Caco-2 (cell line): ENCODE measurements at regions not wholly inside any gene's neighbourhood (a gene's known extent, or its start where the extent isn't known, plus 50 kb on each side); places are given as distances from the start of the nearest gene placed in this dataset.

Source experiments
- BruUV-seq: library from RNA; stranded (reverse); fragments of 400-500 nt; replicated peaks from 2 replicates; lab custom pipeline; 2021; lab: Mats Ljungman, UMichigan
- CTCF ChIA-PET: fragments of 300-600 bp; sonication (Branson Sonifier 250); formaldehyde crosslinking; loops from one replicate; lab custom pipeline; 2022; ENCODE audit warnings: antibody characterized with exemption; lab: Charles Lee
- POLR2A ChIA-PET: fragments of 300-600 bp; sonication (Branson Sonifier 250); formaldehyde crosslinking; loops from one replicate; lab custom pipeline; 2022; ENCODE audit warnings: antibody characterized with exemption; lab: Charles Lee
- DNase-seq, 2 experiments: peaks; one replicate each; pipeline versions ENCODE4 v3.0.0 to v3.0.0-alpha.2; 2020 to 2022
- H3K27me3 ChIP-seq: replicated peaks from 2 replicates; pipeline ENCODE4 v1.6.0; 2011; ENCODE audit warnings: low read length; ENCODE audit not compliant: control insufficient read depth, insufficient read depth
- H3K36me3 ChIP-seq: 2 replicates; pipeline ENCODE4 v1.5.1; 2011; ENCODE audit warnings: low read length; ENCODE audit not compliant: control insufficient read depth, insufficient read depth
- H3K4me1 ChIP-seq: fragments of 250-450 bp; sonication (Bioruptor Pico); 2 replicates; pipeline ENCODE4 v1.5.1; 2020; ENCODE audit warnings: mild to moderate bottlenecking
- H3K4me3 ChIP-seq: 2 replicates; pipeline ENCODE4 v1.5.1; 2011; ENCODE audit warnings: low read depth, mild to moderate bottlenecking, control low read depth, low read length
- H3K9me3 ChIP-seq: fragments of 250-450 bp; sonication (Bioruptor Pico); 2 replicates; pipeline ENCODE4 v1.5.1; 2020; ENCODE audit warnings: mild to moderate bottlenecking, moderate library complexity
- H3K27ac Mint-ChIP-seq: one replicate; pipeline ENCODE4 v1.8.0; 2022; ENCODE audit warnings: mixed read lengths; ENCODE audit not compliant: unreplicated experiment
- H3K27me3 Mint-ChIP-seq: one replicate; pipeline ENCODE4 v1.8.0; 2022; ENCODE audit warnings: mixed read lengths; ENCODE audit not compliant: insufficient read depth, unreplicated experiment
- H3K36me3 Mint-ChIP-seq: one replicate; pipeline ENCODE4 v1.8.0; 2022; ENCODE audit warnings: mild to moderate bottlenecking, mixed read lengths; ENCODE audit not compliant: insufficient read depth, unreplicated experiment
- H3K4me1 Mint-ChIP-seq: one replicate; pipeline ENCODE4 v1.8.0; 2022; ENCODE audit warnings: low read depth, mixed read lengths; ENCODE audit not compliant: unreplicated experiment
- H3K4me3 Mint-ChIP-seq: one replicate; pipeline ENCODE4 v1.8.0; 2022; ENCODE audit warnings: mild to moderate bottlenecking, moderate library complexity, mixed read lengths; ENCODE audit not compliant: unreplicated experiment
- H3K9me3 Mint-ChIP-seq: one replicate; pipeline ENCODE4 v1.8.0; 2022; ENCODE audit warnings: mixed read lengths; ENCODE audit not compliant: unreplicated experiment
- intact Hi-C: fragments of 100-400 bp; cut with micrococcal nuclease; formaldehyde crosslinking; loops from one replicate; pipeline ENCODE4 v1.10.0; 2022; ENCODE audit not compliant: unreplicated experiment
- TF ChIP-seq, protein P1 (sequence below), 2 experiments: fragments of 200-600 bp in 1 of 2; IDR thresholded peaks; 1 replicate in 1 of 2; 2 replicates in 1 of 2; pipeline versions ENCODE4 v1.5.1 to v1.8.0; 2011 to 2022; ENCODE audit warnings: antibody characterized with exemption in 1 of 2, control low read depth in 1 of 2, inconsistent platforms in 1 of 2, low read depth in 1 of 2, low read length in 1 of 2, mild to moderate bottlenecking in 1 of 2, moderate library complexity in 1 of 2; ENCODE audit not compliant: insufficient read depth in 1 of 2, severe bottlenecking in 1 of 2, unreplicated experiment in 1 of 2

DNA sequence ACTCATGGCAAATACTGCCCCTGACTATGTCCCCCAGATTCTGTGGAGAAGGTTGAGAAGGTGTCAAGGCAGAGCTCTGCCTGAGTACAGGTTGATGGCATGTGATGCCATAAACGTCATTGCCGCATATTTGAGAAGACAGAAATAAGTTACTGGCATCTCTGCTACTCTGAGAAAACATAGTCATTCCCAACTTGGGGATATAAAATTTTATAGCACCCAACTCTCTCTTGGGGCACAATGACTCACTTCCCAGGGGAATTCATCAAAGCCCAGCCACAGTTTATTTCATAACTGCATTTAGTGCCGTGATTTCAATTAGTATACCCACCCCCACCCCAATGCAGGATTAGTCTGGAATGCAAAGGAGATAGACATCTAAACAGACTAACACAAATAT lies 101.9 kb upstream of the TNR start:
- Histone ChIP-seq H3K4me3 (no peak overlapping the region), H3K9me3 (no peaks in the 10 kb centered on the region), H3K27me3 (no peaks in the 10 kb centered on the region), H3K4me1 (peaks cover 16% of the 10 kb centered on the region), H3K36me3 (no peaks in the 10 kb centered on the region)
- no peak for DNase-seq
- H3K4me1 Mint-ChIP-seq, result peaks cover 17% of the 10 kb centered on the region
- CTCF ChIA-PET, result no interaction called here
- no peak overlapping the region for H3K27ac Mint-ChIP-seq
- peaks cover 4% of the 10 kb centered on the region for H3K27me3 Mint-ChIP-seq
- TF ChIP-seq, protein P1, sequence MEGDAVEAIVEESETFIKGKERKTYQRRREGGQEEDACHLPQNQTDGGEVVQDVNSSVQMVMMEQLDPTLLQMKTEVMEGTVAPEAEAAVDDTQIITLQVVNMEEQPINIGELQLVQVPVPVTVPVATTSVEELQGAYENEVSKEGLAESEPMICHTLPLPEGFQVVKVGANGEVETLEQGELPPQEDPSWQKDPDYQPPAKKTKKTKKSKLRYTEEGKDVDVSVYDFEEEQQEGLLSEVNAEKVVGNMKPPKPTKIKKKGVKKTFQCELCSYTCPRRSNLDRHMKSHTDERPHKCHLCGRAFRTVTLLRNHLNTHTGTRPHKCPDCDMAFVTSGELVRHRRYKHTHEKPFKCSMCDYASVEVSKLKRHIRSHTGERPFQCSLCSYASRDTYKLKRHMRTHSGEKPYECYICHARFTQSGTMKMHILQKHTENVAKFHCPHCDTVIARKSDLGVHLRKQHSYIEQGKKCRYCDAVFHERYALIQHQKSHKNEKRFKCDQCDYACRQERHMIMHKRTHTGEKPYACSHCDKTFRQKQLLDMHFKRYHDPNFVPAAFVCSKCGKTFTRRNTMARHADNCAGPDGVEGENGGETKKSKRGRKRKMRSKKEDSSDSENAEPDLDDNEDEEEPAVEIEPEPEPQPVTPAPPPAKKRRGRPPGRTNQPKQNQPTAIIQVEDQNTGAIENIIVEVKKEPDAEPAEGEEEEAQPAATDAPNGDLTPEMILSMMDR (IDR thresholded peaks at IDR 0.05; ENCODE audit: insufficient read depth in 1 of 2, low read depth in 1 of 2, low read length in 1 of 2, severe bottlenecking in 1 of 2, unreplicated experiment in 1 of 2), result no peak
- no TSS peak for BruUV-seq
- no peaks in the 10 kb centered on the region for H3K36me3 Mint-ChIP-seq
- intact Hi-C loops, result no loop called here
- no peak overlapping the region for H3K4me3 Mint-ChIP-seq
- H3K9me3 Mint-ChIP-seq, result no peaks in the 10 kb centered on the region
- POLR2A ChIA-PET, result no interaction called here

- Mint-ChIP-seq H3K27ac (no peak overlapping the region), H3K4me1 (peaks cover 19% of the 10 kb centered on the region), H3K27me3 (peaks cover 4% of the 10 kb centered on the region), H3K36me3 (no peaks in the 10 kb centered on the region), H3K9me3 (no peaks in the 10 kb centered on the region), H3K4me3 (no peak overlapping the region)
- BruUV-seq, result no TSS peak
- DNase-seq, result no peak
- TF ChIP-seq, protein P1 (IDR thresholded peaks at IDR 0.05; ENCODE audit: insufficient read depth in 1 of 2, low read depth in 1 of 2, low read length in 1 of 2, severe bottlenecking in 1 of 2, unreplicated experiment in 1 of 2), result no peak
- intact Hi-C loops, result loop anchor here (5.0 kb wide), 1 partner anchor 362 kb away; the partner anchor contains the start of gene COP1
- no peaks in the 10 kb centered on the region for H3K36me3 ChIP-seq
- no peaks in the 10 kb centered on the region for H3K9me3 ChIP-seq
- ChIA-PET CTCF (no interaction called here), POLR2A (no interaction called here)
- H3K4me3 ChIP-seq, result no peak overlapping the region
- no peaks in the 10 kb centered on the region for H3K27me3 ChIP-seq
- peaks cover 16% of the 10 kb centered on the region for H3K4me1 ChIP-seq
These were observed 101.5 kb upstream of the TNR start for GRCh38 chr1:175844877-175845276.

DNA sequence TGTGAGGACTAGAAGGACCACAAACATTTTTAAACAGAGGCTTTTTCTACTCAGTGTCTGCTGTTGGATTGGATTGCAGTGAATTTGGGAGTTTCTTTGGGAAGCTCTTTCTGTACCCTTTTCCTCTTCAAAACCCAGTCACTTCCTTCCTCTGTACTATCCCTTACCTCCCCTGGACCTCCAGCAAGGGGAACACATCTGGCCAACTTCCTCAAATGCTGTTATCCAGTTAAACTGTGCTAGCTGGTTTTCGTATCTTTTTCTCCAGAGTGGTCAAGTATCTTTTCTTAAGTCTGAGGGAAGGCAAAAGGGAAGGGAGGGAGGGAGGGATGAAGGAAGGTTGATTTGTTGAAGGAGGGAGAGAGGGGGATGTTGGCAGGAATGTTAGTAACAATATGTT lies 99.2 kb upstream of the TNR start:
- H3K27me3 ChIP-seq, result no peaks in the 10 kb centered on the region
- TF ChIP-seq, protein P1 (IDR thresholded peaks at IDR 0.05; ENCODE audit: insufficient read depth in 1 of 2, low read depth in 1 of 2, low read length in 1 of 2, severe bottlenecking in 1 of 2, unreplicated experiment in 1 of 2), result no peak

More for the DNA sequence above, 99.2 kb upstream of the TNR start:
- ChIA-PET CTCF (no interaction called here), POLR2A (no interaction called here)
- Mint-ChIP-seq H3K36me3 (no peaks in the 10 kb centered on the region), H3K27me3 (peaks cover 4% of the 10 kb centered on the region), H3K4me1 (peaks cover 24% of the 10 kb centered on the region), H3K27ac (no peak overlapping the region), H3K9me3 (no peaks in the 10 kb centered on the region), H3K4me3 (no peak overlapping the region)
- intact Hi-C loops, result loop anchor here (5.0 kb wide), 1 partner anchor 365 kb away; the partner anchor contains the start of gene COP1
- BruUV-seq, result no TSS peak
- H3K36me3 ChIP-seq, result no peaks in the 10 kb centered on the region
- DNase-seq, result no peak
- H3K4me1 ChIP-seq, result peaks cover 16% of the 10 kb centered on the region
- H3K4me3 ChIP-seq, result no peak overlapping the region
- H3K9me3 ChIP-seq, result no peaks in the 10 kb centered on the region
